ENCODE measurements at regions not wholly inside any gene's neighbourhood (a gene's known extent, or its start where the extent isn't known, plus 50 kb on each side); places are given as distances from the start of the nearest gene placed in this dataset.

GRCh38 chr12:89991807-89992590 lies 283.4 kb upstream of the ATP2B1 start:
- CTCF ChIA-PET, result interaction anchor here (0.6 kb wide), 1 partner anchor 37 kb away, joined by 3 read pairs; no protein-coding TSS in a partner anchor
- no peak overlapping the region for H3K4me3 ChIP-seq (ENCODE audit: low read depth, low read length)
- no peak for TF ChIP-seq CTCF (IDR thresholded peaks at IDR 0.05; ENCODE audit: insufficient read depth, low read depth, low read length)
- POLR2A ChIA-PET, result no interaction called here
- no peak for DNase-seq (ENCODE audit: low read depth)
- H3K36me3 ChIP-seq (ENCODE audit: control insufficient read depth, insufficient read depth, low read length), result no peaks in the 10 kb centered on the region
- H3K27me3 ChIP-seq (ENCODE audit: control insufficient read depth, insufficient read depth, low read length), result no peaks in the 10 kb centered on the region

DNA sequence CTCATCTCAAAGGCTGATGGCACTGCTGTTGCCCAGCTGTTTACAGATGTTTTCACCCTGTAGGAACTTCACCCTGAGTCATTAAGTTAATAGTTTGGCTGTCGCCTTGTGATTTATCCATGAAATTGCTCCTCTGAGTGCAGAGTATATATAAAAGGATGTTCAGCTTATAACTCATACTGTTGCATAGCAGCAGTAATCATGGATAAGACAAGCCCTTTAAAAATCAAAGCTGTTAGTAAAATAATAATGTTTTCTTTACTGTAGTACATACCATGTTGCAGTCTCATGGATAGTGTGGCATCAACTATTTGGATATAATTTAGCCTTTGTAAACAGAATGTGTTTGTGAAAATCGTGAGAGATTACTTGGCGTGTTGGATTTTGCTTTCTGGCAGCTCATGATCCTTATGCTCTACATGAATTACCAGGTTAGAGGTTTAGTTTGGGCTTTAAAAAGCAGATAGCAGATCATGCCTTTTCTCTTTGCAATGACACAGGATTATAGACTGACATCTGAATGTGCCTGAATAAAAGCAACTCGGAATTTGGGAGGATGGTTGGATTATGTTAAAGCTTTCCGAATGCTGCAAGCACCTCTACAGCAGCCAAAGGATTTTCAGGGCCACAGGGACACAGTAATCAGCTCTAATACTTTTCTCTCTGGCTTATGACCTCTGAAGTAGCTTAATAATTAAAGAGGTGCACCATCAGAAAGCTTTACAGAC lies 279.7 kb upstream of the ATP2B1 start:
- Histone ChIP-seq H3K36me3 (ENCODE audit: control insufficient read depth, insufficient read depth, low read length) (no peaks in the 10 kb centered on the region), H3K4me3 (ENCODE audit: low read depth, low read length) (no peak overlapping the region), H3K27me3 (ENCODE audit: control insufficient read depth, insufficient read depth, low read length) (no peaks in the 10 kb centered on the region)
- CTCF ChIA-PET, result interaction anchor here (1.5 kb wide), 1 partner anchor 15 kb away, joined by 4 read pairs; no protein-coding TSS in a partner anchor
- no peak for TF ChIP-seq CTCF (IDR thresholded peaks at IDR 0.05; ENCODE audit: insufficient read depth, low read depth, low read length)
- POLR2A ChIA-PET, result no interaction called here
- DNase-seq (ENCODE audit: low read depth), result no peak

DNA sequence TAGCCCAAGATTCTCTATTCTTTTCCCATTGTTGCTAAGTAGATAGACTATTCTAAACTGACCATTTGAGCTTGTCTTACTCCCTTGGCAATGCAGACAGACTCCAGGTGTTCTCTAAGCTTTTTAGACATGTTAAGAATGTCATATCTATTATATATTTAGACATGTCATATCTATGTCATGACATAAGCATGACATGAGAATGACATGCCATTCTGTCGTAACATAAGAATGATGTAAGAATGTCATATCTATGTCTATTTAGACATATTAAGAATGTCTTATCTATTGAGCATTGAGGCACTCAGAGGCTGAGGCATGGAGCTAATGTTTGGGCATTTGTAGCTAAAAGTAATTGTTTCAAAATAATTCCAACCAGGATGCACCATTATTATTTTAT lies 277.3 kb upstream of the ATP2B1 start:
- Histone ChIP-seq H3K27me3 (ENCODE audit: control insufficient read depth, insufficient read depth, low read length) (no peaks in the 10 kb centered on the region), H3K36me3 (ENCODE audit: control insufficient read depth, insufficient read depth, low read length) (no peaks in the 10 kb centered on the region), H3K4me3 (ENCODE audit: low read depth, low read length) (no peak overlapping the region)
- no peak for TF ChIP-seq CTCF (IDR thresholded peaks at IDR 0.05; ENCODE audit: insufficient read depth, low read depth, low read length)
- CTCF ChIA-PET, result interaction anchor here (0.6 to 1.6 kb wide), 3 partner anchors 9 to 442 kb away, joined by 3 to 4 read pairs (median 3); no protein-coding TSS in a partner anchor
- DNase-seq (ENCODE audit: low read depth), result no peak
- POLR2A ChIA-PET, result interaction anchor here (0.7 kb wide), 1 partner anchor 21 kb away, joined by 3 read pairs; no protein-coding TSS in a partner anchor

- no peaks in the 10 kb centered on the region for H3K27me3 ChIP-seq (ENCODE audit: control insufficient read depth, insufficient read depth, low read length)
- TF ChIP-seq CTCF (IDR thresholded peaks at IDR 0.05; ENCODE audit: insufficient read depth, low read depth, low read length), result no peak
- ChIA-PET CTCF (interaction anchor here (0.6 to 1.6 kb wide), 2 partner anchors 257 to 441 kb away, joined by 3 to 4 read pairs; no protein-coding TSS in a partner anchor), POLR2A (no interaction called here)
- H3K4me3 ChIP-seq (ENCODE audit: low read depth, low read length), result no peak overlapping the region
- no peaks in the 10 kb centered on the region for H3K36me3 ChIP-seq (ENCODE audit: control insufficient read depth, insufficient read depth, low read length)
- DNase-seq (ENCODE audit: low read depth), result no peak
Observed at GRCh38 chr12:89984846-89985245, 276.2 kb upstream of the ATP2B1 start.

DNA sequence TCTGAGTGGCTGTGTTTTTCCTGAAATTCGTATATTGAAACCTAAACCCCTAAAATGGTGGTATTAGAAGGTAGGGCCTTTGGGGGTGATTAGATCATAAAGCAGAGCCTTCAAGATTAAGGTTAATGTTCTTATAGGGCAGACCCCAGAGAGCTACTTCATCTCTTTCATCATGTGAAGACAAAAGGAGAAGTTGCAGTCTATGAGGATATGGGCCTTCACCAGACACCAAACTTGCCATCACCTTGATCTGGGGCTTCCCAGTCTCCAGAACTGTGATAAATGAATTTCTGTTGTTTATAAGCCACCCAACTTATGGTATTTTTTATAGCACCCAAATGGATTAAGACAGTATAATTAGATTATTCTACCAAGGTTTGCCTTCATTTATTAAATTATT lies 275.0 kb upstream of the ATP2B1 start:
- H3K27me3 ChIP-seq (ENCODE audit: control insufficient read depth, insufficient read depth, low read length), result no peaks in the 10 kb centered on the region
- no peak overlapping the region for H3K4me3 ChIP-seq (ENCODE audit: low read depth, low read length)
- POLR2A ChIA-PET, result no interaction called here
- CTCF ChIA-PET, result no interaction called here
- H3K36me3 ChIP-seq (ENCODE audit: control insufficient read depth, insufficient read depth, low read length), result no peaks in the 10 kb centered on the region
- no peak for DNase-seq (ENCODE audit: low read depth)
- no peak for TF ChIP-seq CTCF (IDR thresholded peaks at IDR 0.05; ENCODE audit: insufficient read depth, low read depth, low read length)

All from BJ (cell line).